Osteoblast (primary cell): ENCODE measurements at regions not wholly inside any gene's neighbourhood (a gene's known extent, or its start where the extent isn't known, plus 50 kb on each side); places are given as distances from the start of the nearest gene placed in this dataset.

Experiments used
- DNase-seq: peaks from one replicate; pipeline ENCODE4 v3.0.0; 2011; ENCODE audit warnings: low spot score, mixed read lengths; ENCODE audit not compliant: insufficient read length; ENCODE audit errors: missing footprints
- H2AFZ ChIP-seq: 2 replicates; pipeline ENCODE4 v1.6.0; 2011; ENCODE audit warnings: mild to moderate bottlenecking, low read length
- H3K27ac ChIP-seq: 2 replicates; pipeline ENCODE4 v1.5.1; 2011; ENCODE audit warnings: mild to moderate bottlenecking, low read depth, low read length, moderate library complexity
- H3K27me3 ChIP-seq: 2 replicates; pipeline ENCODE4 v1.6.0; 2012; ENCODE audit warnings: mild to moderate bottlenecking, control low read depth, inconsistent platforms, low read length, moderate library complexity; ENCODE audit not compliant: insufficient read depth
- H3K36me3 ChIP-seq: 2 replicates; pipeline ENCODE4 v1.5.1; 2011; ENCODE audit warnings: mild to moderate bottlenecking, low read length, control low read depth, moderate library complexity; ENCODE audit not compliant: insufficient read depth
- H3K4me1 ChIP-seq: 2 replicates; pipeline ENCODE4 v1.5.1; 2011; ENCODE audit warnings: mild to moderate bottlenecking, low read length, control low read depth, moderate library complexity; ENCODE audit not compliant: insufficient read depth
- H3K4me2 ChIP-seq: 2 replicates; pipeline ENCODE4 v1.6.0; 2011; ENCODE audit warnings: mild to moderate bottlenecking, low read length; ENCODE audit not compliant: insufficient read depth
- H3K4me3 ChIP-seq: fragments of 200-600 bp; sonication (generic); 3 replicates; pipeline ENCODE4 v1.5.1; 2012; ENCODE audit warnings: mild to moderate bottlenecking, low read length, inconsistent platforms; ENCODE audit not compliant: insufficient read depth
- H3K79me2 ChIP-seq: 2 replicates; pipeline ENCODE4 v1.6.0; 2012; ENCODE audit warnings: mild to moderate bottlenecking, low read length, control low read depth, inconsistent platforms; ENCODE audit not compliant: insufficient read depth
- H3K9me3 ChIP-seq: 2 replicates; pipeline ENCODE4 v1.5.1; 2011; ENCODE audit warnings: low read depth, low read length, control low read depth
- H4K20me1 ChIP-seq: 2 replicates; pipeline ENCODE4 v1.6.0; 2012; ENCODE audit warnings: mild to moderate bottlenecking, low read length, control low read depth; ENCODE audit not compliant: insufficient read depth
- CTCF ChIP-seq: IDR thresholded peaks from 2 replicates; pipeline ENCODE4 v1.5.1; 2011; ENCODE audit warnings: mild to moderate bottlenecking, low read depth, low read length, moderate library complexity; ENCODE audit errors: extremely low read depth

GRCh38 chr12:114285554-114285953, 120.4 kb downstream of the TBX5 start:
- Histone ChIP-seq H3K4me2 (no peak overlapping the region), H3K36me3 (no peaks in the 10 kb centered on the region), H2AFZ (no peak overlapping the region), H4K20me1 (no peaks in the 10 kb centered on the region), H3K9me3 (no peaks in the 10 kb centered on the region), H3K27me3 (no peaks in the 10 kb centered on the region), H3K27ac (no peak overlapping the region), H3K4me3 (no peak overlapping the region), H3K79me2 (no peaks in the 10 kb centered on the region), H3K4me1 (no peaks in the 10 kb centered on the region)
- no peak for TF ChIP-seq CTCF
- DNase-seq: no peak

- H3K4me3 ChIP-seq: no peak overlapping the region
- H3K79me2 ChIP-seq: no peaks in the 10 kb centered on the region
- H3K36me3 ChIP-seq: no peaks in the 10 kb centered on the region
- no peaks in the 10 kb centered on the region for H3K27me3 ChIP-seq
- no peaks in the 10 kb centered on the region for H3K4me1 ChIP-seq
- no peak overlapping the region for H3K27ac ChIP-seq
- no peak for DNase-seq
- no peak overlapping the region for H3K4me2 ChIP-seq
- no peaks in the 10 kb centered on the region for H4K20me1 ChIP-seq
- TF ChIP-seq CTCF: no peak
- H3K9me3 ChIP-seq: no peaks in the 10 kb centered on the region
- no peak overlapping the region for H2AFZ ChIP-seq
Observed at GRCh38 chr12:114284041-114284440, 121.9 kb downstream of the TBX5 start.

DNA sequence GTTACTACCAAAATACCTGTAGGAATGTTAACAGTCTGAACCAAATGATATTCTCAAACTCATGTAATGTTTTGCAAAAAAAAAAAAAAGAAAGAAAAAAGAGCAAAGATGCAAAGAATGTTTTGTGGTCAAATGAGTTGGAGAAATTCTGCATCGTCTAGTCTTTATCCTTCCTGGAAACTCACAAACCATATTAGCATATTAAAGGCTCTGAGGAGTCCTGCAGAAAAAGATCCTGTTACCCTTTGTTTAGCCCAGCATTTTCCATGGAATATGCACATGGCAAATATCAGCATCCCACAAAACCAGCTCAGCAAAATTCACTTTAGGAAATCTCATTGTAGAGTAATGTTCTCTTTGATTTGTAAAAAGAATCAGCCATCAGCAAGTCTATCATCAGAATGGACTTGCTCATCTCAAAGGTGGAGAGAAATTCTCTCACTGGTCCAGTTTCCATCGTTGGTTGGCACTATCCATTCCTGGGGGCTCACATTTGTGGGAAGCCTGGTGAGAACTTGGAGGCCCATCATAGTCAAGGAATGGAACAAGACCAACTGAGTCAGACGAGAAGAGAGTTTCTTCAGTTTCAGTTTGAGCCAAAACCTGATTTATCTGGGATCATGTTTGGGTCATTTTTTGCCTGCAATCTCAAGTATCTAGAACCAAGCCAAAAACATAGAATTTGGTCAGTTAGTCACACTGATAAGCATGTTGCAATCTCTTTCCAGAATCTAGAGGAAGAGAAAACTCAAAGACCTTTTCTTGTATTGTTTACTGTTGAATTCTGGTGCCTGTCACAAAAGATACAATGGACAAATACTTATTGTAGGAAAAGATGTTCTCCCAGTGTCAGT, 129.8 kb downstream of the TBX5 start:
- H3K36me3 ChIP-seq: no peaks in the 10 kb centered on the region
- H2AFZ ChIP-seq: no peak overlapping the region
- no peak for TF ChIP-seq CTCF
- no peak overlapping the region for H3K4me2 ChIP-seq
- no peak overlapping the region for H3K27ac ChIP-seq
- H3K4me3 ChIP-seq: no peak overlapping the region
- H4K20me1 ChIP-seq: no peaks in the 10 kb centered on the region
- no peaks in the 10 kb centered on the region for H3K27me3 ChIP-seq
- H3K79me2 ChIP-seq: no peaks in the 10 kb centered on the region
- no peaks in the 10 kb centered on the region for H3K4me1 ChIP-seq
- DNase-seq: no peak
- H3K9me3 ChIP-seq: no peaks in the 10 kb centered on the region

DNA sequence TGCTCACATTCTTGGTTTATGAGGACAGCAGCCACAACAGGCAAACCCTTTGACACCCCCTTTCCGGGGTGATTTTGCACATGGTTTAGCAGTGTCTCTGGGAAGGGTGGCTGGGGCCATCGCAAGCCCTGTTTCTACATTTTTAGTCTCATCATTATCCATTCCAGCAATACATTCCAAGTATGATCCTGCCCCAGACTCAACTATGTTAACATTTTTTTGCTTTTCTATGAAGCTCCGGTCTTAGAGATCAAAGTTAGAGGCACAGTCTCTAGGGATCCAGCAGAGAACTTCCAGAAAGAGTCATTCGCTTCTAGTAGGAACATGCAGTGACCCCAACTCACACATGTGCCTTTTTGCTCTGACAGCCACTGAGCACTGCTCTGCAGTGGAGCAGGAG, 130.9 kb downstream of the TBX5 start:
- no peak for DNase-seq
- Histone ChIP-seq H3K9me3 (no peaks in the 10 kb centered on the region), H3K79me2 (no peaks in the 10 kb centered on the region), H3K4me1 (no peaks in the 10 kb centered on the region), H3K27ac (no peak overlapping the region), H3K4me3 (no peak overlapping the region), H4K20me1 (no peaks in the 10 kb centered on the region), H3K4me2 (no peak overlapping the region), H3K36me3 (no peaks in the 10 kb centered on the region), H3K27me3 (no peaks in the 10 kb centered on the region), H2AFZ (no peak overlapping the region)
- no peak for TF ChIP-seq CTCF
